Left cardiac atrium (tissue), 4 donors: ENCODE measurements at regions not wholly inside any gene's neighbourhood (a gene's known extent, or its start where the extent isn't known, plus 50 kb on each side); places are given as distances from the start of the nearest gene placed in this dataset.

Experiments used
- ATAC-seq, 2 donors: fragments of 200-7000 bp; cut with Tn5 transposase; one replicate each; pipeline ENCODE4 v1.9.1; 2020; ENCODE audit warnings: mild to moderate bottlenecking in 2 of 2, moderate library complexity in 2 of 2
- DNase-seq: peaks from one replicate; pipeline ENCODE4 v3.0.0-alpha.2; 2020
- intact Hi-C, 2 donors: fragments of 100-400 bp; cut with DNase I; formaldehyde crosslinking; loops; one replicate each; pipeline versions ENCODE4 v1.14.1 to v1.15.1; 2022 to 2023
- donor health status: DM: no; HTN: yes; CAD: no.
- donor health status: DM: no; HTN: yes; CAD: no; lungs with severe emphysema.
- donor health status: DM: yes; HTN: yes; CAD: no.
- donor health status: Dilated cardiomyopathy.

DNA sequence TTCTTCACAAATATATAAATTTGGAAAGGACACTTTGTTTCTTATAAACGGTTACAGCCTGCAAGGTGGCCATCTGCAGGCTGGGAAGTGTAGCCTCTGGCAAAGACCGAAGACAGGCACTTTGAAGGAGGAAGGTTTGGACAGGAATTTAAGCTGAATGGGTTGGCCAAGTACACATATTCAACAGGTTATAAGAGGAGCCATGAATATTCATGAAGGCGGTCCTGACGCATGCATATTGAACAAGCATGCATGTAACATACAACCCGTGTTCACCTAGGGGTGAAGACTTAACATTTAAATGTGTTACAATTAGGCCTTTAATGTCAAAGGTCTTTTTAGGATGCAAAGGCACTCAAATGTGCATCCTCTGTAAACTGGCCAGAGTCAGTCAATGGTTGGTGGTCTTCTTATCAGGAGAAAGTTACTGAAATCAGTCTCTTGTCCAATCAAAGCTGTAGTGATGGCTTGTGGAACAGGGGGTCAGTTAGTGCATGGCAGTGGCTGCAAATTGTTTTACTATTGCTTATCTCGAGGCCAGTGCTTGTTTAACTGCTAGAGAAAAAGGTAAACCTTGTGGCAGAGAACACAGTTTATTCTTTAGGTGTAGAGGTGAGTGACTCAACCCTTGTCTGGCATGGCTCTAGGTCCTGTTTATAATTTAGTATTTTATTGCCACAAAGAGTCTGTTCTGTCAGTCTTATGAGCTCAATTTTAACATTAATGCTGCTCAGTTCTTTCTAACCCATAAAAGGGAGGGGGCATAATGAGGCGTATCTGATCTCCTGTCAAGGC lies 70.3 kb upstream of the F3 start:
- no peak for DNase-seq
- intact Hi-C loops = no loop called here
- no peak for ATAC-seq

DNA sequence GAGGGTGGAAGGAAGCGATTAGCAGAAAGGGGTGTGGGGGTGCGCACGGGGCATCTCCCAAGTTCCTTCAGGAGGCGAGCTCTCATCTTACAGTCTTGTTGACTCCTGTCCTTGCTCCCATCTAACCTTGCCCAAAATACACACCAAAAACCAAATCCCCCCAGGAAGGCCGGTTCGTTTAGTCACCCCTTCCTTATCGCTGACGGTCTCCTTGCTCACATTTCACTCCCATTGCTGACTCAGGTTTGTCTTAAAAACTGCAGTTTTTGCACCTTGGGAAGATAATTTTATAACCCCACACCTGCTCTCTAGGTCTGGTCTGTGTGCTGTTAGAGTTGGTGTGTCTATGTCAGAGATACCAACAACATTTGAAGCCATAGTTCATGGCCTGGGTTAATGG lies 68.1 kb upstream of the F3 start:
- ATAC-seq = no peak
- no peak for DNase-seq
- intact Hi-C loops = no loop called here

DNA sequence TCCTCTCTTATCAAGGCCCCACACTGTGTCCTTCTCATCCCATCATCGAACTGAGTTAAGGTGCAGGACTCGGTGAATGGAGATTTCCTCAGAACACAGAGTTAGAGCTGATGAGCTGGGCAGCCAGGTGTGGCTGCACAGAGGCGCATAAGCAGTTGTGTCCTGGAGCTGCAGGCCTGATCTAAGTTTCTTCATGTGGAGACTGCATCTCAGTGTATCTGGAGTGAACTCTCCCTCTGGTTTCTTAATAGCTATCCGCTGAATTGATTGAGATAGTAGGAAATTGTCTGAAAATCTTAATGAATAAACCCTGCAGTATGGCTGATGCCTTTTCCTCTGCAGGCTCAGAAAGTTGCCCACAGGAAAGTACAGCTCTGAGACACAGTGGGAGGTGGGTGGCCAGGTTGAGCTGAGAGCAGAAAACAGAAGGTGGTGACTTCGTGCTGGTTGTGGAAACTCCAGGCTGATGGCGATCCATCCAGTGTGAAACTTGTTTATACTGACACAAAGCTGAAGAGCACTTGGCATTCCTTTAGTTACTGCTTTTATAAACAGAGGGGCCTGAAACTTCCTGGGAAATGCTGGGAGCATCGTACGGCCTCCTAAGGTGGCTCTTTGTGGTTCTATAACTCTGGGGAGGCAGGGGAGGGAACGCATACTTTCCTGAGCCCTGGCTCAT lies 67.4 kb upstream of the F3 start:
- ATAC-seq (no peak), DNase-seq (no peak)
- intact Hi-C loops = no loop called here

DNA sequence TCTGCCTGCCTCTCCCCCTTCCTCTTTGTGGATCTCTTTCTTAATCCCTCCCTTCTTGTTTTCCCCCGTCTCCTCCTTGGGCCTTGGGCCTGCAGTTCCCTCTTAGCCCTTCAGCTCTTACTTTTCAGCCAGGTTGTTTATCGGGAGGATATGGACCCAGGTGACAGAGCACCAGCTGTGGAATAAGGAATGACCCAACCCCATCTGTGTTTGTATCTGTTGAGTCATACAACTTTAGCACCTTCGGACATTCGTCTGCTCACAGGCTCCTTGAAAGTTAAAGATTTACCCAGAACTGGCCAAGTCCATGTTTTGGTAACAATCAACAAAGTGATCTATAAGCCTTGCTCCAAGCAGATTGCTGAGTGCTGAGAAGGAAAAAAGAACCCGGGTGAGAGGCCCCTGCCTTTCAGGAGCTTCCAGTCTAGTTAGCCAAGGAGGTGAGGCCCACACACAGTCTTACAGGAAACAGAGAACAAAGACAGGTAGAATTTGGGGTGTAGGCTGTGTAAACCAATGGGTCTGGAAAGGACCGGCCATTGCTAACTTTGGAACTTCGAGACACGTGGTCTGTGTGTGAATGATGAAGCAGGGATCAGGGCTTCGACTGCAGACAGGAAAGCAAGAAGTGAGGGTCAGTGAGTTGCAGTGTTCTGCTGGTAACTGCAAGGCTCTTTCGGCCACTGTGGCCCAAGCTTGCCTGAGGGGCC lies 66.7 kb upstream of the F3 start:
- DNase-seq = no peak
- no peak for ATAC-seq
- intact Hi-C loops = no loop called here

DNA sequence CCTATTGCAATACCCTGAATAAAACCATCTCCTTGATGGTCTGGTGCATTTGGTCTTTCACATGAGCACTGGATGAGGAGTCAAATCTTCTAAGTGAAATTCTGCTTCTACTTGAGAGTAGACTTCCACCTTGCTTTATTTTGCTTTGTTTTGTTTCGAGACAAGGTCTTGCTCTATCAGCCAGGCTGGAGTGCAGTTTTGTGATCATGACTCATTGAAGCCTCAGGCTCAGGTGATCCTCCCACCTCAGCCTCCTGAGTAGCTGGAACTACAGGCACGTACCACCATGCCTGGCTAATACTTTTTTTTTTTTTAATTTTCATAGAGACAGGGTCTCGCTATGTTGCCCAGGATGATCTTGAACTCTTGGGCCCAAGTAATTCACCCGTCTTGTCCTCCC lies 65.8 kb upstream of the F3 start:
- no peak for DNase-seq
- no peak for ATAC-seq
- intact Hi-C loops = no loop called here

DNA sequence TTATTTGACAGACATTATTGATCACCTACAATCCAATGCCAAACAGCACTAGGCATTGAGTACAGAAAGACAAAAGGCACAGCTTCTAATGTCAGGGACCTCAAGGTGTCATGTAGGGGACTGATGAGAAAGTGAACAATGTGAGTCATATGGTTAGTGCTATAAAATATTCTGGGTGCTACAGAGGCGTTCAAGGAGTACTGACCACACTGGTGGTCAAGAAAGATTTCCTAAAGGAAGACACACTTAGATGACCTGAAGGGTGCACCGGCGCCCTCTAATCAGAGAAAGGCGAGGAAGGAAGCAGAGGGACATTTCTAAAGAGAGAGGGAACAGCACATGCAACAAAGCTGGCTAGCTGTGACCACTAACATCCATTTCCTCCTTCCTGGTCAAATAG lies 64.9 kb upstream of the F3 start:
- ATAC-seq = no peak
- intact Hi-C loops = no loop called here
- no peak for DNase-seq

DNA sequence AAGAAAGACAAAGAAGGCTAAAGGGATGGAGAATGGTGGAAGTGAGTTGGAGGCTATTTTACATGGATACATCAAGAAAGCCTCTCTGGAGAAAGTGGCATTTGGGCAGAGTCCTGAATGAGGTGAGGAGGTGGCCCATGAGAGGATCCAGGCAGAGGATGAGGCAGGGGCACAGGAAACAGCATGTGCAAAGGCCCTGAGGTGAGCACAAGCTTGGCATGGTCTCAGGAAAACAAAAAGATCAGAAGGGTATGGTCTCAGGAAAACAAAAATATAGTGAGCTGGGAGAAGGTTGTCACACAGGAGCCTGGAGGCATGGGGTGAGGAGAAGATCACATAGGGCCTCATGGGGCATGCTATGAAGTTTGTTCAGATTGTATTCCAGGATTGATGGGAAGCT lies 62.1 kb upstream of the F3 start:
- DNase-seq (no peak), ATAC-seq (no peak)
- intact Hi-C loops = loop anchor here in 1 of 2 donors (5.0 kb wide), 1 partner anchor 204 kb away; no protein-coding TSS in a partner anchor

DNA sequence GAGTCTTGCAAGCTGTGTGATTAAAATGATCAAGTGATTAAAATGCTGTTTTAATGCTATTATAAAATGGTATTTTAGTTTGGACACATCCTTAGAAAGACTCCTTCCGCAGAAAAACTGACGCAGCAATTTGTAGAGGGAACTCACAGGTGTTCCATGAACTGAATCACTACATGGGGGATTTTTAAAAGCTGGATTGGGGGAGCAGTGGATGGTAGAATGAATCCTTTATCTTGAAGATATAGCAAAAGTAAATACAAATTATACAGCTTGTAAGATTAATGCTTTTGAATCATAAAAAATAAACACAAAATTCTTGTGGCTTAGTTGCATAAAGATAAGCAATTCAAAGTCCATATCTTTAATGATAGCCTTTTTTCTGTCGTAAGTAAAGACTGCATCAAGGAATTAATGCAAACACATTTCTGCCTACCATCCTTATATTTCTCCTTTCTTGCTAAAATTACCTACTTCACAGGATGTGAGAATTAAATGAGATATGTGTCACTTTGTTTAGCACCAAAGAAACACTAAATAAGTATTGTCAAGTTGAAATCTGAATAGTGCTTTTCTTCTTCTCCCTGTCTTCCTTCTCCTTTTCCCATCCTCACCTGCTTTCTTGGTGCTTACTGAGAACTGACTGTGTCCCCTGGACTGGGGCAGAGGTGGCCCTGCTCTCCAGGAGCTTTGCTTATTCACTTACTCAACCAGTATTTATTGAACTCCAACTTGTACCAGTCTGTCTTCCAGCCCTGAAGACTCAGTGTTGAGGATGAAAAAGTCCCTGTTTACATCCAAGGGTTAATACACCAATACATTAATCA lies 61.5 kb upstream of the F3 start:
- no peak for ATAC-seq
- no peak for DNase-seq
- intact Hi-C loops = loop anchor here in 1 of 2 donors (5.0 kb wide), 1 partner anchor 204 kb away; no protein-coding TSS in a partner anchor

DNA sequence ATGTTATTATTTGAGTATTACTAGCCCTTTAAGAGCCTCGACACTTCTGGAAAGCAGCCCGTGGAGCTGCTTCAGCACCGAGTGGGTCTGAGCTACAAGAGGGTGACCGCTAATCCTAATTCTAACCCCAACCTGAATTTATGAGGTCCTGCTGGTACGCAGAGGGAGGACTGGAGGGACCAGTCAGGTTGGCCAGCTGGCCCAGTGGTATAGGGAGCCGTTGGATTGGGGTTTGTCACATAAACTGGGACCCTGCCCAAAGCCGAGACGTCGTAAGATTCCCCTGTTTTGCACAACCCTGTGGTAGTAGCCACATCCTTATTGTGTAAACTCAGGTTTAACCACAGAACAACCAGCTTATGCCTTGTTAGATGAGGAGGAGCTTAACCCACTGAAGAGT lies 60.8 kb upstream of the F3 start:
- peak in 1 of 2 donors; percentile 34 for ATAC-seq
- intact Hi-C loops = loop anchor here in 1 of 2 donors (5.0 kb wide), 1 partner anchor 205 kb away; no protein-coding TSS in a partner anchor
- DNase-seq = peak; percentile 37

DNA sequence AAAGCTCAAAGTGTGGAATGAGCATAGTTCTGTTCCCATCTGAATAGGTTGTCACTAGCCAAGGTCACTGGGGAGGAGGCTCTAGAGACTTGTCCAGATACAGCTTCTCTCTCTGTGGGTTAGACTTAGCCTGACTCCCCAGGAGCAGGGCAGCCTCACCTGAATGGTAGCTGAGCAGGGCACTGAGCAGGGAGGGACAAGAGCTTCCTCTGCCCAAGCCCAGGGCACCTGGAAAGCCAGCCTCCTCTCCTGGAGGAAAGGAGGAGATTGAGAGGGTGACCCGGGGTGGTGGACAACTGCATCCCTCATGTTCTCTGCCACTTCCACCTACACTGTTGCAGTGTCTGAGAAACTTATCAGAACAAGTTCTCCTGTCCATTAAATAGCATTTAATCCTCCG lies 59.0 kb upstream of the F3 start:
- no peak for ATAC-seq
- intact Hi-C loops = loop anchor here in 1 of 2 donors (5.0 kb wide), 1 partner anchor 207 kb away; no protein-coding TSS in a partner anchor
- no peak for DNase-seq

DNA sequence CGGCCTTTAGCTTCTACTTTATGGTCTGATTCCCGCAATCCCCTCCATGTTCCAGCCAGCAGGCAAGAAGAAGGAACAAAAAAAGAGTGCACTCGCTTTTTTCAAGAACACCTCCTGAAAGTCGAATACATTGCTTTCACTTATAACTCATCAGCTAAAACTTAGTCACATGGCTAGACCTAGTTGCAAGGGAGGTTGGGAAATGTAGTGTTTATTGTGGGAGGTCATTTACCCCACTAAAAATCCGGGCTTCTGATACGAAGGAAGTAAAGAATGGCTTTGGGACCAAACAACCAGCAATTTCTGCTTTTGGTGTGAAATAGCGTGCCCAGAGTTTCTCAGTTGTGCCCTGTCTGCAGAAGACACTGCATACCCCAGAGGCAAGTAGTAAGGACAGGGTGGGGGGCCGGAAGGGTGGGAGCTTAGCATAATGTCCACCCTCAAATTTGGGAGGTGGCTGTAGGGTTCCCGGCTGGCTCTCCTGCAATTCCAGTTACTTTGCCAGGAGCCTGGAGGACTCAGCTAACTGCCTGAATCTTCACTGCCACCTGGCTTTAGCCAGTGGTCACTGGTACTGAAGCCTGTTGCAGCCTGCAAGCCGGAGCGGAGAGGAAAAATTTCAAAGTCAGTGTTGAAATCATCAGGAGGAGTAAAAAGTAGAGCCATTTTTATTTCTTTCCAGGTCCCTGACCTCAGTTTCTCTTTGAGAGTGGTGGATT lies 57.7 kb upstream of the F3 start:
- intact Hi-C loops = loop anchor here (5.0 to 10.0 kb wide), 3 partner anchors 62 to 77 kb away; no protein-coding TSS in a partner anchor
- peak; percentile 70 to 86 for ATAC-seq
- DNase-seq = no peak

DNA sequence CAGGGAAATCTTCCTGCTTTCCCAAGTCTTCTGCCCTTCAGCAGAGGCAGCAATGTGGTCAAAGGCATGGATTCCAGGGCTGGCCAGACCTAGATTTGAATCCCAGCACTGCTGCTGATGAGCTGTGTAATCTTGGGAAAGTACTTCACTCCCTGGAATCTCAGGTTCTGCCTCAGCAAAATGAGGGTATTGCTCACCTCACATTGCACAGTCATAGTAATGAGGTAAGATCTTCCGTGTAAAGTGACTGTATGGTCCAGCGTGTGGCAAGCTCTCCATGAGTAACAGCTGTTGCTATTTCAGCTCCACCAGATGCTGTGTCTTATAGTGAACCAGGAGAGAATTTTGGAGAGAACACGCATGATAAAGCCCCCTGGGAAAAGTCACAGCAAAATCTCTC lies 56.1 kb upstream of the F3 start:
- ATAC-seq = no peak
- intact Hi-C loops = loop anchor here (5.0 to 10.0 kb wide), 3 partner anchors 60 to 75 kb away; no protein-coding TSS in a partner anchor
- DNase-seq = no peak

DNA sequence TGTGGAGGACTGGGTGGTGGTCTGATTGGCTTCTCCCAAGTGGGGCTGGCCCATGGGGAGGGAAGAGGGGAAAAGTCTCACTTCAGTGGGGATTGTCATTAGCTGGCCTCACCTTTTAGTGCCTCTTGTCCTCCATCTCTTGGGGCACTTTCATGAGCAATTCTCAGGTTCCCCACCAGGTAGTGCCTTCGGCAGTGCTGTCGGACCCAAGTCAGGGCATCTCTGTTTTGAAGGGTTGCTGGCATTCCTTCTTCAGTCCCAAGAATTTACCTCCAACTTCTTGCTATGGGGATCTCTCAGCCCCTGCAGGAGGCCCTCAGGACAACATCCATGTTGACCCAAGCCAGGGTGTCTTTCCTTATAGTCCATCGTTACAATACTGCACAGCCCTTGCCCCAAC lies 54.7 kb upstream of the F3 start:
- intact Hi-C loops = loop anchor here (5.0 to 10.0 kb wide), 3 partner anchors 59 to 74 kb away; no protein-coding TSS in a partner anchor

DNA sequence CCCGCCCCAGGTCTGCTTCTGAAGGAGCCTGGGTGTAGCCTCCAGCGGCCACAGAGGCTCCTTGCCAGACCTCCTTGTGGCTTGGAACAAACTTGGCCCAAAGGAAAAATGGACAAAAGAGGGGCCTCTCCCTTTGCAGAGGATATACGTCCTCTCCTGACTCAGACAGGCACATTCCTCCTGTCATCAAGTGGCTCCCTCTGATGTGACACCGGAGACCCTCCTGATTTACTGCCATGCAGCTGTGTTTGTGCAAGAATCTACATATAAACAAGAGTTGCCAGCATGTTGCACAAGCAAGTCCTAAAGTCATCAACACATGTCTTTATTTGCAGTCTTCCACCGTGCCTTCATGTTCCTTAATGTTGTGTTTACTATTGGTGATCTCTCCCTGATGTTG lies 54.1 kb upstream of the F3 start:
- intact Hi-C loops = loop anchor here (5.0 to 10.0 kb wide), 3 partner anchors 58 to 73 kb away; no protein-coding TSS in a partner anchor
- ATAC-seq (no peak), DNase-seq (no peak)

More for the DNA sequence above, 54.7 kb upstream of the F3 start:
- ATAC-seq (no peak), DNase-seq (no peak)

DNA sequence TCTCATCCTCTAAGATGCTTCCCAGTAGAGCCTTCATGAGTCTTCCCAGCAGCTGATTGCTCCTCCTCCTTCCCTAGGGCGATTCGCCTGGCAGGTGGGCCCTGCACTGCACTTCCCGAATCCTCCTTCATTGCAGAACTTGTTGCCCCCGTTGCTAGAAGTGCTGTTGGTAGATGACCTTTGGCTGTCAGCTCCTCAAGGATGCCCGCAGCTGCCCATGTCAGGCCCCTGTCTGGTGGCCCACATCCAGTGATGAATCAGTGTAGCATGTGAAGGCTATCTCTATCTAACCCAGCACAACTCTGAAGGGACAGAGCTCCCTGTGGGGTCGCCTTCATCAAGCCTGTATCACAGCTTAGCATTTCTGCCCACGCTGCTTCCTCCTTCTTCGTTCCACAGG lies 52.1 kb upstream of the F3 start:
- DNase-seq (no peak), ATAC-seq (no peak)
- intact Hi-C loops = loop anchor here in 1 of 2 donors (10.0 kb wide), 1 partner anchor 69 kb away; no protein-coding TSS in a partner anchor

DNA sequence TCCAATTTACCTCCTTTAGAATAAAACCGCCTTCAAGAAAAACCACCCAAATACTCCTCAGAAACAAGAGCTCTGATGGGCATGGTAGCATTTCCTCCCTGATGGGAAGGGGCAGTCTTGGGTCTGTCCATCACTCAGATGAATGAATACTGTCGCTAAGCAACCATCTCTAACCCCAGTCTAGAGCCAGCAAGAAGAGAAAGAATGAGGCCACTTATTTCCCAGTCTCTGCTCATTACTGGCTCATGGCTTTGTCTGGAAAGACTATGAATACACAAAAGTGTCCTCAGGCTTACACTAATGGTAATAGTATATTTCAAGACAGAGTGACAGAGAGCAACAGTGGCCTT lies 51.0 kb upstream of the F3 start:
- ATAC-seq (peak in 1 of 2 donors; percentile 15), DNase-seq (no peak)
- intact Hi-C loops = loop anchor here in 1 of 2 donors (10.0 kb wide), 1 partner anchor 68 kb away; no protein-coding TSS in a partner anchor

DNA sequence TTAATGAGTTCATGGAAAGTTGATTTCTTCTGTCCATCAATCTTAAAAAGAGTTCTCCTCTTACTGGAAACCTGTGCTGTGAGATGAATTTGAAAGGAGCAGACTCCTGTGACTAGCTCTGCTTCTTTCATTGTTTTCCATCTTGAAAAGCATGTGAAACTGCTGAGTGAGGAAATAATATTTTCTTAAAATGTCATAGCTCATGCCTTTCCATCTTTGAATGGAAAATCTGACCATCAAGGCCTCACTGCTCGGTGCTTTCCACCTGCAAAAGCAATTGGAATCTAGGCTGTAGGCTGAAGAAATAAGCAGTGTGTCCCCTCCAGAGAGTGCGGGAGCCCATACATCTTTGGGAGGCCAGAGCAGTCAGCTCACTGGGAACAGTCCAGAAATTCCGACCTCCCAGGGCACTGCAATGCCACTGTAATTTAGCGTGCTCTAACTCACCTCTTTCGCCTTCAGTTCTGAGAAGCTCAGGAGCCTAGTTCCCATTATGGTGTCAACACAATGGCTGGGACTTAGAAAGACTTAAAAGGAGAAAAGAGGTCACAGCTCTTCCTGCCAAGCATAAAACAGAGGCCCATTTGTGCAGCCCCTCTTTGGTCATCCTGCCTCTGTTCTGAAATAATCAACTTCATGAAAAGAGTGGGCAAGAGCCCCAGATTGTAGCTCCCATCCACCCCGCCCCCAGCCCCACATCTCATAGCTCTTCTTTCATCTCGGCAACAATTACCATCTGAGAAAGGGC lies 50.4 kb upstream of the F3 start:
- ATAC-seq (no peak), DNase-seq (no peak)
- intact Hi-C loops = loop anchor here in 1 of 2 donors (10.0 kb wide), 1 partner anchor 67 kb away; no protein-coding TSS in a partner anchor
